Osteoblast (primary cell): ENCODE measurements at regions not wholly inside any gene's neighbourhood (a gene's known extent, or its start where the extent isn't known, plus 50 kb on each side); places are given as distances from the start of the nearest gene placed in this dataset.

Experiments used
- DNase-seq: peaks from one replicate; pipeline ENCODE4 v3.0.0; 2011; ENCODE audit warnings: low spot score, mixed read lengths; ENCODE audit not compliant: insufficient read length; ENCODE audit errors: missing footprints
- H2AFZ ChIP-seq: 2 replicates; pipeline ENCODE4 v1.6.0; 2011; ENCODE audit warnings: mild to moderate bottlenecking, low read length
- H3K27ac ChIP-seq: 2 replicates; pipeline ENCODE4 v1.5.1; 2011; ENCODE audit warnings: mild to moderate bottlenecking, low read depth, low read length, moderate library complexity
- H3K27me3 ChIP-seq: 2 replicates; pipeline ENCODE4 v1.6.0; 2012; ENCODE audit warnings: mild to moderate bottlenecking, control low read depth, inconsistent platforms, low read length, moderate library complexity; ENCODE audit not compliant: insufficient read depth
- H3K36me3 ChIP-seq: 2 replicates; pipeline ENCODE4 v1.5.1; 2011; ENCODE audit warnings: mild to moderate bottlenecking, low read length, control low read depth, moderate library complexity; ENCODE audit not compliant: insufficient read depth
- H3K4me1 ChIP-seq: 2 replicates; pipeline ENCODE4 v1.5.1; 2011; ENCODE audit warnings: mild to moderate bottlenecking, low read length, control low read depth, moderate library complexity; ENCODE audit not compliant: insufficient read depth
- H3K4me2 ChIP-seq: 2 replicates; pipeline ENCODE4 v1.6.0; 2011; ENCODE audit warnings: mild to moderate bottlenecking, low read length; ENCODE audit not compliant: insufficient read depth
- H3K4me3 ChIP-seq: fragments of 200-600 bp; sonication (generic); 3 replicates; pipeline ENCODE4 v1.5.1; 2012; ENCODE audit warnings: mild to moderate bottlenecking, low read length, inconsistent platforms; ENCODE audit not compliant: insufficient read depth
- H3K79me2 ChIP-seq: 2 replicates; pipeline ENCODE4 v1.6.0; 2012; ENCODE audit warnings: mild to moderate bottlenecking, low read length, control low read depth, inconsistent platforms; ENCODE audit not compliant: insufficient read depth
- H3K9me3 ChIP-seq: 2 replicates; pipeline ENCODE4 v1.5.1; 2011; ENCODE audit warnings: low read depth, low read length, control low read depth
- H4K20me1 ChIP-seq: 2 replicates; pipeline ENCODE4 v1.6.0; 2012; ENCODE audit warnings: mild to moderate bottlenecking, low read length, control low read depth; ENCODE audit not compliant: insufficient read depth
- TF ChIP-seq, protein P1 (sequence below): IDR thresholded peaks from 2 replicates; pipeline ENCODE4 v1.5.1; 2011; ENCODE audit warnings: mild to moderate bottlenecking, low read depth, low read length, moderate library complexity; ENCODE audit errors: extremely low read depth

- peaks cover 47% of the 10 kb centered on the region for H3K27me3 ChIP-seq
- TF ChIP-seq, protein P1, sequence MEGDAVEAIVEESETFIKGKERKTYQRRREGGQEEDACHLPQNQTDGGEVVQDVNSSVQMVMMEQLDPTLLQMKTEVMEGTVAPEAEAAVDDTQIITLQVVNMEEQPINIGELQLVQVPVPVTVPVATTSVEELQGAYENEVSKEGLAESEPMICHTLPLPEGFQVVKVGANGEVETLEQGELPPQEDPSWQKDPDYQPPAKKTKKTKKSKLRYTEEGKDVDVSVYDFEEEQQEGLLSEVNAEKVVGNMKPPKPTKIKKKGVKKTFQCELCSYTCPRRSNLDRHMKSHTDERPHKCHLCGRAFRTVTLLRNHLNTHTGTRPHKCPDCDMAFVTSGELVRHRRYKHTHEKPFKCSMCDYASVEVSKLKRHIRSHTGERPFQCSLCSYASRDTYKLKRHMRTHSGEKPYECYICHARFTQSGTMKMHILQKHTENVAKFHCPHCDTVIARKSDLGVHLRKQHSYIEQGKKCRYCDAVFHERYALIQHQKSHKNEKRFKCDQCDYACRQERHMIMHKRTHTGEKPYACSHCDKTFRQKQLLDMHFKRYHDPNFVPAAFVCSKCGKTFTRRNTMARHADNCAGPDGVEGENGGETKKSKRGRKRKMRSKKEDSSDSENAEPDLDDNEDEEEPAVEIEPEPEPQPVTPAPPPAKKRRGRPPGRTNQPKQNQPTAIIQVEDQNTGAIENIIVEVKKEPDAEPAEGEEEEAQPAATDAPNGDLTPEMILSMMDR = no peak
- H3K27ac ChIP-seq = no peak overlapping the region
- no peaks in the 10 kb centered on the region for H3K79me2 ChIP-seq
- H3K9me3 ChIP-seq = no peaks in the 10 kb centered on the region
- no peak overlapping the region for H3K4me3 ChIP-seq
- no peak overlapping the region for H3K4me2 ChIP-seq
- H3K36me3 ChIP-seq = no peaks in the 10 kb centered on the region
- H3K4me1 ChIP-seq = peaks cover 14% of the 10 kb centered on the region
- no peak for DNase-seq
- no peak overlapping the region for H2AFZ ChIP-seq
- H4K20me1 ChIP-seq = no peaks in the 10 kb centered on the region
Measured at GRCh38 chr20:25140968-25141367, 54.5 kb upstream of the ENTPD6 start.

GRCh38 chr20:25142435-25142834 lies 53.1 kb upstream of the ENTPD6 start:
- Histone ChIP-seq H3K9me3 (no peaks in the 10 kb centered on the region), H3K4me2 (no peak overlapping the region), H3K4me1 (peaks cover 1% of the 10 kb centered on the region), H3K27me3 (peaks cover 61% of the 10 kb centered on the region), H2AFZ (no peak overlapping the region), H3K79me2 (no peaks in the 10 kb centered on the region), H3K4me3 (no peak overlapping the region), H3K27ac (no peak overlapping the region), H4K20me1 (no peaks in the 10 kb centered on the region), H3K36me3 (no peaks in the 10 kb centered on the region)
- TF ChIP-seq, protein P1 = no peak
- DNase-seq = no peak

- no peak for DNase-seq
- Histone ChIP-seq H3K36me3 (no peaks in the 10 kb centered on the region), H4K20me1 (no peaks in the 10 kb centered on the region), H3K4me3 (no peak overlapping the region), H3K27me3 (peaks cover 71% of the 10 kb centered on the region), H3K4me2 (no peak overlapping the region), H2AFZ (no peak overlapping the region), H3K4me1 (peaks cover 6% of the 10 kb centered on the region), H3K79me2 (no peaks in the 10 kb centered on the region), H3K9me3 (no peaks in the 10 kb centered on the region), H3K27ac (no peak overlapping the region)
- TF ChIP-seq, protein P1 = no peak
Measured at GRCh38 chr20:25145131-25145530, 50.4 kb upstream of the ENTPD6 start.
